ENCODE measurements at regions not wholly inside any gene's neighbourhood (a gene's known extent, or its start where the extent isn't known, plus 50 kb on each side); places are given as distances from the start of the nearest gene placed in this dataset.

- Mint-ChIP-seq H3K36me3 (no peaks in the 10 kb centered on the region), H3K27ac (no peak overlapping the region), H3K9me3 (peaks cover 3% of the 10 kb centered on the region), H3K4me1 (peaks cover 22% of the 10 kb centered on the region), H3K27me3 (ENCODE audit: low read depth) (peaks cover 5% of the 10 kb centered on the region; the same call in 1 of the 2 replicates), H3K4me3 (no peak overlapping the region)
- ChIA-PET POLR2A (no interaction called here), CTCF (interaction anchor here (1.1 to 1.4 kb wide), 2 partner anchors 18 to 67 kb away, joined by 3 to 6 read pairs; no protein-coding TSS in a partner anchor)
- TF ChIP-seq ZNF317 (CRISPR knock-in tag; IDR thresholded peaks at IDR 0.05; ENCODE audit: borderline replicate concordance, low read depth) (no peak), ZNF416 (CRISPR knock-in tag; IDR thresholded peaks at IDR 0.05) (no peak), SOX15 (CRISPR knock-in tag; IDR thresholded peaks at IDR 0.05) (no peak), FOXK1 (CRISPR knock-in tag; IDR thresholded peaks at IDR 0.05) (no peak), NFE2L1 (CRISPR knock-in tag; IDR thresholded peaks at IDR 0.05) (no peak), NR2C2 (CRISPR knock-in tag; IDR thresholded peaks at IDR 0.05) (no peak), ZNF396 (CRISPR knock-in tag; IDR thresholded peaks at IDR 0.05; ENCODE audit: borderline replicate concordance) (no peak), MXD4 (CRISPR knock-in tag; IDR thresholded peaks at IDR 0.05; ENCODE audit: borderline replicate concordance) (no peak)
- TF ChIP-seq, protein P1, sequence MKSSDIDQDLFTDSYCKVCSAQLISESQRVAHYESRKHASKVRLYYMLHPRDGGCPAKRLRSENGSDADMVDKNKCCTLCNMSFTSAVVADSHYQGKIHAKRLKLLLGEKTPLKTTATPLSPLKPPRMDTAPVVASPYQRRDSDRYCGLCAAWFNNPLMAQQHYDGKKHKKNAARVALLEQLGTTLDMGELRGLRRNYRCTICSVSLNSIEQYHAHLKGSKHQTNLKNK (CRISPR knock-in tag; IDR thresholded peaks at IDR 0.05), result no peak
- TF ChIP-seq, protein P2, sequence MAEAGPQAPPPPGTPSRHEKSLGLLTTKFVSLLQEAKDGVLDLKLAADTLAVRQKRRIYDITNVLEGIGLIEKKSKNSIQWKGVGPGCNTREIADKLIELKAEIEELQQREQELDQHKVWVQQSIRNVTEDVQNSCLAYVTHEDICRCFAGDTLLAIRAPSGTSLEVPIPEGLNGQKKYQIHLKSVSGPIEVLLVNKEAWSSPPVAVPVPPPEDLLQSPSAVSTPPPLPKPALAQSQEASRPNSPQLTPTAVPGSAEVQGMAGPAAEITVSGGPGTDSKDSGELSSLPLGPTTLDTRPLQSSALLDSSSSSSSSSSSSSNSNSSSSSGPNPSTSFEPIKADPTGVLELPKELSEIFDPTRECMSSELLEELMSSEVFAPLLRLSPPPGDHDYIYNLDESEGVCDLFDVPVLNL (CRISPR knock-in tag; IDR thresholded peaks at IDR 0.05; ENCODE audit: borderline replicate concordance, low read depth), result no peak
- TF ChIP-seq, protein P3, sequence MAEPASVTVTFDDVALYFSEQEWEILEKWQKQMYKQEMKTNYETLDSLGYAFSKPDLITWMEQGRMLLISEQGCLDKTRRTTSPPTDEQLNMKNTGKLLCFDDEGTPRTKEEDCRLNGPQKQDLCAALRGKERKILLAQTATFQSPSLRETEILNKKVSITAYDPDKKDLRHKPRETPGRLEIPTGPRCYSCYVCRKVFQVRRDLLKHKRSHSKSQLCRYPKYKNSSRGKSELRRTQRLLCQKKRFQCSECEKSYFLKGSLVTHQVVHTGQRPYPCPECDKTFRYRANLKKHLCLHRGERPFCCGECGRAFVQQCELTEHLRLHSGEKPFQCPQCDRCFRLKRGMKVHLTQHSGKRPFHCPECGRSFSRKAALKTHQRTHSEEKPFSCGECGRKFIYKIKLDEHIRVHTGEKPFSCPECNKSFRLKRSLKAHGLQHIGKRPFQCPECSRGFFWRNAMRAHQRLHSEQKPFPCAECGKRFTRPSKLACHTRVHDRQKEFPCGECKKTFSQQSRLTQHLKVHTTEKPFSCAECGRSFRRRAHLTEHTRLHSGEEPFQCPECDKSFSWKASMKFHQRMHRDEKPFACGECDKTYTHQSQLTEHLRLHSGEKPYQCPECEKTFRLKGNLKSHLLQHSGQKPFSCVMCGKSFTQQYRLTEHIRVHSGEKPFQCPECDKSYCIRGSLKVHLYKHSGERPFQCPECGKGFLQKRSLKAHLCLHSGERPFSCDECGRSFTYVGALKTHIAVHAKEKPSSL (CRISPR knock-in tag; conservative IDR thresholded peaks at IDR 0.05), result no peak
- TF ChIP-seq, protein P4, sequence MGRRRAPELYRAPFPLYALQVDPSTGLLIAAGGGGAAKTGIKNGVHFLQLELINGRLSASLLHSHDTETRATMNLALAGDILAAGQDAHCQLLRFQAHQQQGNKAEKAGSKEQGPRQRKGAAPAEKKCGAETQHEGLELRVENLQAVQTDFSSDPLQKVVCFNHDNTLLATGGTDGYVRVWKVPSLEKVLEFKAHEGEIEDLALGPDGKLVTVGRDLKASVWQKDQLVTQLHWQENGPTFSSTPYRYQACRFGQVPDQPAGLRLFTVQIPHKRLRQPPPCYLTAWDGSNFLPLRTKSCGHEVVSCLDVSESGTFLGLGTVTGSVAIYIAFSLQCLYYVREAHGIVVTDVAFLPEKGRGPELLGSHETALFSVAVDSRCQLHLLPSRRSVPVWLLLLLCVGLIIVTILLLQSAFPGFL (CRISPR knock-in tag; IDR thresholded peaks at IDR 0.05; ENCODE audit: borderline replicate concordance), result no peak
- DNase-seq (ENCODE audit: low spot score), result no peak
- ATAC-seq, result no peak; the same call in 1 of the 2 replicates
Observed at GRCh38 chr11:134801570-134801969, 389.5 kb upstream of the B3GAT1 start.

GRCh38 chr11:134800826-134801225 lies 388.8 kb upstream of the B3GAT1 start:
- Mint-ChIP-seq H3K36me3 (no peaks in the 10 kb centered on the region), H3K4me1 (peaks cover 22% of the 10 kb centered on the region), H3K27me3 (ENCODE audit: low read depth) (peaks cover 5% of the 10 kb centered on the region; the same call in 1 of the 2 replicates), H3K4me3 (no peak overlapping the region), H3K27ac (no peak overlapping the region), H3K9me3 (peaks cover 6% of the 10 kb centered on the region)
- ATAC-seq (0 out of 2 replicates have a peak, but pooled peaks have one; percentile 15), DNase-seq (ENCODE audit: low spot score) (no peak)
- POLR2A ChIA-PET, result no interaction called here
- no peak for TF ChIP-seq NFE2L1 (CRISPR knock-in tag; IDR thresholded peaks at IDR 0.05)
- CTCF ChIA-PET, result interaction anchor here (1.1 to 1.2 kb wide), 2 partner anchors 19 to 75 kb away, joined by 3 read pairs; no protein-coding TSS in a partner anchor

DNA sequence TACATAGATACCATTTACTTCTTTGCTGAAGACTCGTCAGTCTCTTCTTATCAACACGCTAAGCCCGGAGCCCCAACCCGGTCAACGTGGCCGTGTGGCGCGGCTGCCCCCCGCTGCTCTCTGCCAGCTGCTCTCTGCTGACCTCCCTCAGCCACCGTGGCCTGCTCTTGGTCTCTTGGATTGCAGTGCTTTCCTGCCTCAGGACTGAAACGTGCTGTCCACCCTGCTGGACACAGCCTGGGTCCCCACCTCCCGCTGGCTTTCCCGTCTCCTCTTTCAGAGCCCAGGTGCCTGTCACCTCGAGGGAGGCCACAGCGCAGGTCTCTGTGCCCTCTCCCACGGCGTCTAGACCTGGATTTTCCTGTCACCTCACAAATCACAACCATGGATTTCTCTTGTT lies 388.1 kb upstream of the B3GAT1 start:
- Mint-ChIP-seq H3K36me3 (no peaks in the 10 kb centered on the region), H3K9me3 (peaks cover 6% of the 10 kb centered on the region), H3K27ac (no peak overlapping the region), H3K4me3 (no peak overlapping the region), H3K4me1 (peaks cover 22% of the 10 kb centered on the region), H3K27me3 (ENCODE audit: low read depth) (peaks cover 5% of the 10 kb centered on the region; the same call in 1 of the 2 replicates)
- no peak for TF ChIP-seq ZBTB21 (CRISPR knock-in tag; IDR thresholded peaks at IDR 0.05; ENCODE audit: borderline replicate concordance)
- TF ChIP-seq TEAD4 (CRISPR knock-in tag; IDR thresholded peaks at IDR 0.05), result no peak
- TF ChIP-seq ZSCAN18 (CRISPR knock-in tag; IDR thresholded peaks at IDR 0.05), result no peak
- no peak for TF ChIP-seq MXD4 (CRISPR knock-in tag; IDR thresholded peaks at IDR 0.05; ENCODE audit: borderline replicate concordance)
- TF ChIP-seq, protein P3 (CRISPR knock-in tag; conservative IDR thresholded peaks at IDR 0.05), result no peak
- CTCF ChIA-PET, result interaction anchor here (1.2 kb wide), 1 partner anchor 74 kb away, joined by 3 read pairs; no protein-coding TSS in a partner anchor
- DNase-seq (ENCODE audit: low spot score) (no peak), ATAC-seq (no peak)
- POLR2A ChIA-PET, result no interaction called here

Measured in WTC11 (cell line).